ENCODE measurements at regions not wholly inside any gene's neighbourhood (a gene's known extent, or its start where the extent isn't known, plus 50 kb on each side); places are given as distances from the start of the nearest gene placed in this dataset.

DNA sequence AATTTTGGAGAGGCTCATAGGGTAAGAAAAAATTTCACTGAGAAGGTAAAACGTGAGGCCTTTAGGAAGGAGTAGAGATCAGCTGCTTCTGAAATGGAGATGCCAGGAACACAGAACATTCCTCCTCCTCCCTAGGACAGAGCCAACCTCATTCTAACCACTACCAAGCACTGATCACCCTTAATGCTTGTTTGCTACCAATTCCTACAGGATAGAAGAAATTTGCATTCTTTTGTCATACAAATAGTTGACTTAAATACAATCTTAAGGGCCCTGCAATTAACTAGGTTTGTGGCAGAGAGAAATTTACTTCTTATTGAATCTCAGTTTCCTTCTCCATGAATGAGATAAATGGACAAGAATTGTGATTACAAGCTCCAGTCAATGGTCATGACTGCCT is 780.2 kb upstream of the WWC1 start:
- DNase-seq, result no peak

DNA sequence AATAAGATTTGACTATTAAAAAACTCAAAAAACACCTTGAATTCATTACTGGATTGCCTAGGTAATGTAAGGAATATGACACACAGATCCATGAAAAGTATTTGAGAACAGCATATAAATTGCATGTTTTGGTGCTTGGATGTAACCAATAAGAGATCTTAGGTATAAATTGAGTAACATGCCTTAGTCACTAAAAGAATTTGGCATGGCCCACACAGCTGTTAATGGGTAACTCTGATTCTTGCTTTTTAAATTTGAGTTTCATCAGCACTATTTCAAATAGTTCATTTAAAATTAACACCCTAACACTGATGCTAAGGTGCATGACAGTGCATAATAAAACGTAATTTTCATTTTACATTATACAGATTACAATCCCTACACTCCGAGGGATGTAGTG is 779.3 kb upstream of the WWC1 start:
- no peak for DNase-seq

DNA sequence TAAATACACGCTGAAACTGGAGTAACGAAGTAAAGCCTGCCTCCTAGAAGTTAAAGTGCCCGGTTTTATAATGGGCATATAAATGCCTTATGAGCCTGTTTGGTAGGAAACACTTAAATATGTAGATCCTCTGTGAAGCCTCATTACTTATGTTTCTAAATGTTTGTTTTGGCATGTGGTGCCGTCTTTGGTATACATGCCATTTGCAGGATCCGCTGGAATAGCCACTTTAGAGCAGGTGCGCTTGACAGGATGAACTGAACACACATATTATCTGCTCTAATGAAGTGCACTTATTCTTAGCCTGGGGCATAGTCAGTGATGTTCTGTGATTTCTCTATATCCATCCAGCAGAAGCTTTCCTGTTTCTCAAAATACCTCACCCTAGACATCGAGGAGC is 778.1 kb upstream of the WWC1 start:
- no peak for DNase-seq

GRCh38 chr5:167514461-167514860 is 777.0 kb upstream of the WWC1 start:
- no peak for DNase-seq

DNA sequence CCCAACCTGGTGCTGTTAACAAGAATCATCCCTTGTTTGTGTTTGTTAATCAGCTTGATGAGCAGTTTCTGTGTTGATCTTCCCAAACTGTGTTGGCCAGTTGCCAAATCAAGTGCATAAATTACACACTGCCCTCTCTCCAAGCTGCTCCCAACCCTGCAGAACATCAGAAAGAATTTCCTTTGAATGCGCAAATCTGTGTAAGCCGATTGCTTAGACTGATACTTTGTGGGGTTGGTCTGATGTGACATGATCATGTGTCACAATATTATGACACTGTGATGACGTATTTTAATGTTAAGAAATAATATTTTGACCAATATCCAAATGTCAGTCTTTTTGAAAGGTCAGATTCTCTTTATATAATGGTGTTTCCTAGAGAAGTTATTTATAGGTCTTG is 766.4 kb upstream of the WWC1 start:
- no peak for DNase-seq

DNA sequence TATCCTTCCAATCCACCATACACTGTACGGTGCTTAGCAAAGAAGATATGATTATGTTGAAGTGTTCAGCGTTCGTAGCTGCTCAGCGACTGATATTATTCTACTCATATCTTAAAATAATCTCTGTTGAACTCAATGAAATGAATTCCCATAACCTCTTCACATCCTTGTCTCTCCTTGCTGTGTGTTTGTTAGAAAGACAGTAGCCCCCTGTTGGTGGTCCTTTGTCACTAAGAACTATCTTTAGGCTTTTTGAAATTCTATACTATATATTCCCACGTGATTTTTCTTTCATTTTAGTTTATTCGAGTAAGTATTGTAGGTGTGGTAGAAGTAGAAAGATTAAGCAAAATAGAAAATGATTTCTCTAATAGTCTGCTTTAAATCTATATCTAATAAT is 762.8 kb upstream of the WWC1 start:
- no peak for DNase-seq

- DNase-seq, result no peak
Observed at GRCh38 chr5:167530548-167530947, 760.9 kb upstream of the WWC1 start.

GRCh38 chr5:167533814-167534795 is 757.3 kb upstream of the WWC1 start:
- no peak for DNase-seq

DNA sequence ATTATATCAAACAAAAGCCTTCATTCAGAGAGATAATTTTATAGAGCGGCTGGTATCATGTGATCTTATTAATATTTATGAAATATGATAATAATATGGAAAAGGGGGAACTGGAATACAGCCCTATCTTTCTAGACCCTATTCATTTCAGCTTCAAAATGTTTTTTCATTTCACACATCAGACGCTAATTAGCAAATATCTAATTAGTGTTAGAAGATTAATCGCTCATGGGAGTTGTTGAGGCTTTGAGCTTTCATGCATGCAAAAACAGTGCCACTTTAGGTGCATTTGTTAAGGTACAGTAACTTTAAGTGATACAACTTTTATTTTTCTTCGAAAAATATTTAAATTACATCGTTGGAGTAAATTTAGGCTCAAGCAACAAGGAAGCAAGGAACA is 751.7 kb upstream of the WWC1 start:
- DNase-seq, result no peak

DNA sequence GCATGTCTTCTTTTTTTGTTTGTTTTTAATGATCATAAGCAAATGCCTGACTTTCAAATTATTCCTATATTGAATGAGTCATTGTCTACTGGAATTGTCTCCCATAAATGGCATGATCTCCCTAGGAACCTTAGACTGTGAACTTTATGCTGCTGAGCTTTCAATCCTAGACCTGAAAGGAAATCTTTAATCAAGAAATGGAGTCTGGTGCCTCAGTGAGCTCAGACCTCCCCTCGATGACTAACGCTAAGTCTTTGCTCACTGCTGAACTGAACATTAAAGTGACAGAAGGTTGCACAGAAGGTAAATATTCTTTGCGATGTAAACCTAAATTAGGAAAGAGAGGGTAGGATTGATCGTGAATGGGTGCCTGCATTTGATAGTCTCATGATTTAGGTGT is 745.2 kb upstream of the WWC1 start:
- DNase-seq, result no peak

- DNase-seq, result no peak
Observed at GRCh38 chr5:167552356-167552755, 739.1 kb upstream of the WWC1 start.

DNA sequence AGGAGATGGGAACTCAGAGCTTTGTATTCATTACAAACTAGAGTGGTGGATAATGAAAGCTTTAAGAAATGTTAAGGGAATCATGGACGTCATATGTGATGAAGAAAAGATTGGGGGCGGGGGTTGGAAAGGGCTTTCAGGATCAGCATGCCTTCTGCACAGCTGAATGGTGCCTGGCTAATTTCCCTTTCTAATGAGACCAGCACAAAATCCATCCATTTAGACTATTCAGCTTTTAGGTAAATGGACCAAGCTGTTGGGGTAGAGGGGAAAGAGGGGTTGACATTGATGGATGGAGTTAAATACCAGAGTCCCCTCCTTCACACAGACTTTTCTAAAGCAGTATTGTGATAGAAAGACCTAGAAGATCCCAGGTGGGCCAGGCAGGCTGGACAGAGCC is 737.9 kb upstream of the WWC1 start:
- no peak for DNase-seq

DNA sequence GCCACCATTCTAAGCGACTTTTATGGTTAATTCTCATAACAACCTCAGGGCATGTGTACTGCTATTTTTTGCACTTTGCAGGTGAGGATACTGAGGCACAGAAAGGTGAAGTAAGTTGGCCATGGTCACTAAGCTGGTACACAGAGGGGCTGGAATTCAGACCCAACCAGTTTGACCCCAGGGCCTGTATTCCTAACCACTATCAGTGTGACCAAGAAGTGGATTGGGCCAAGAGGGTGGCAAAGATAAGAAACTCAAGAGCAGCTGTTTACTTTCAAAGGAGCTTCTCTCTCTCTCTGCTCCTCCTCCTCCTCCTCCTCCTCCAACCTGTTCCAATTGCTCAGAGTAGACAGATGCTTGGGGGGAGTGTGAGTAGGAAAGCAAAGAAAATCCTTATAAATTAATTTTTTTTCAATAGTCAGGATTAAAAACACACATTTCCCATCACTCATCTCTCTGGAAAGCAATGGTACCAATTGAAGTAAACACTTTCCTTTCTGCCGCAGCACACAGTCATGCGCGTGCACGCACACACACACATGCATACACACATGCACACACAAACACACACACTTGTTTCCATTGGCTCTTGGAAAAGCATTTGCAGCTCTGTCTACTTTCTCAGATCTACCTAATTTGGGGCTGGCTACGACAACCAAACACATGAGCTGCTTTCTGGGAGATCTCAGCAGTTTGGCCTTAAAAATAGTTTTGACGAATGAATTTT is 736.7 kb upstream of the WWC1 start:
- DNase-seq, result no peak

GRCh38 chr5:167555565-167556166 is 735.8 kb upstream of the WWC1 start:
- no peak for DNase-seq

GRCh38 chr5:167557359-167557758 is 734.1 kb upstream of the WWC1 start:
- no peak for DNase-seq

GRCh38 chr5:167561796-167562195 is 729.6 kb upstream of the WWC1 start:
- DNase-seq, result no peak

- no peak for DNase-seq
Observed at GRCh38 chr5:167564275-167564674, 727.2 kb upstream of the WWC1 start.

- no peak for DNase-seq
Observed at GRCh38 chr5:167565189-167565954, 726.1 kb upstream of the WWC1 start.

DNA sequence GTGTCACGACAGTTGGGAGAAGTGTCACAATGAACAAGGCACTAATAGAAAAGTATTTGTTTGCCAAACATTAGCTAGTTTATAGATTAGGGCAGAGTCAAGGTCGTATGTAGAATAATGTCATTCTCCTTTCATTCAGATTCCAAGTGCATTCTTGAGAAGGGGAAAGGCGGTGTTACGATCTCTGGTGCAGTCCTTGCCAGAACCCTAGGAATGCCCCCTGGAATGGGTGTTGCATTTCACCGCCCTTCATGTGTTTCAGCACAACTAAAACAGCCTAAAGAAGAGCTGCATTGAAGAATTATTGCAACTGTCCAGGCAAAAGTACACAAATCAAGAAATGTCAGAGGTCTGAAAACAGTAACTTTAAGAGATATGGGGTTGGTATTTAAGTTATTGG is 721.0 kb upstream of the WWC1 start:
- DNase-seq, result no peak

DNA sequence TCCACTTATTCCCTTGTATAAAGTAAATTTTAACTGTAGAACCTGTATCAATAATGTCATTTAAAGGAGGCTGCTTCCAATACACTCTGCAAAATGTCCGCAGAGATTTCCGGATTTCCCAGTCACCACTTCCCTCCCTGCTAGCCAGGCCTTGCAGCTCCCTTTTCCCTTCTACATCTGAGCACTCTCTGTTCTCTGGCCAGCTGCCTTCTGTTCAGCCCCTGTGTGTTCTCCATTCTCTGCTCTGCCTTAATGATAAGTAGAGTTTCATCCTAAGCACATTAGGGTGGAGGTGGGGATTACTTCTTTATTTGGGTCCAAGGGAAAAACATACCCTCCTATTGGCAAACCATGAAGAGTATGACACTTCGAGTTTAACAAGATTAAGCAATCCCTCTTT is 719.6 kb upstream of the WWC1 start:
- no peak for DNase-seq

- DNase-seq, result no peak
Observed at GRCh38 chr5:167573370-167574127, 717.9 kb upstream of the WWC1 start.

DNA sequence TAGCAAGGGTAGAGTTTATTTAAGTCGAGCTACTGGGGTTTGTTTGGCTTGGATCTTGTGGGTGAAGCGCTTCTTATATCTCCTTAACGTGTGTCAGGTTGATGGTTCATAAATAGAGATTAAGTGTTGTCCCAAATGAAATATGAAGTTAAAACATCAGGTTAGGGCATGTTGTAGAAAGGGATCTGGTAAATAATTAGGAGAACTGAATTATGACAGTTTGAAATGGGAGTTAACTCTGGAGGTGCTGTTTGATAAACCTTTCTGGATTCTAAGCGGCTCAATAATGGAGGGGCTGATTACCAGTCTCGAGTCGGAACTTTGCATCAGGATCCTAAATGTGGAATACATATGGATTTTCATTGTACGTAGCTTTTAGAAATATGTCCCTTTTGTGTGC is 717.0 kb upstream of the WWC1 start:
- no peak for DNase-seq

All from 8988T (cell line).